ENCODE measurements at regions not wholly inside any gene's neighbourhood (a gene's known extent, or its start where the extent isn't known, plus 50 kb on each side); places are given as distances from the start of the nearest gene placed in this dataset.
"Not testable (repeated sequence)": the region's sequence is repeated elsewhere in the genome, so short reads cannot be mapped to it uniquely, and the experiment has no call there.

- Histone ChIP-seq H3K9me3 (no peaks in the 10 kb centered on the region), H3K36me3 (no peaks in the 10 kb centered on the region), H3K27me3 (no peaks in the 10 kb centered on the region), H3K4me3 (no peak overlapping the region), H3K4me1 (peaks cover 0 to 4% (median 0%) of the 10 kb centered on the region in 4 donors), H3K27ac (no peak overlapping the region)
- DNase-seq, result no peak
- no peak for TF ChIP-seq POLR2A (IDR thresholded peaks at IDR 0.05)
- no peak for TF ChIP-seq CTCF (IDR thresholded peaks at IDR 0.05)
Measured at GRCh38 chr3:90136456-90137191, 1029.2 kb downstream of the EPHA3 start.

- no peak for DNase-seq
- Histone ChIP-seq H3K27ac (no peak overlapping the region), H3K36me3 (no peaks in the 10 kb centered on the region), H3K4me3 (no peak overlapping the region), H3K27me3 (no peaks in the 10 kb centered on the region), H3K4me1 (no peaks in the 10 kb centered on the region), H3K9me3 (no peaks in the 10 kb centered on the region)
- TF ChIP-seq POLR2A (IDR thresholded peaks at IDR 0.05), result no peak
- TF ChIP-seq CTCF (IDR thresholded peaks at IDR 0.05), result no peak
Measured at GRCh38 chr3:90145094-90145860, 1037.9 kb downstream of the EPHA3 start.

GRCh38 chr3:90180096-90180495 is 1072.7 kb downstream of the EPHA3 start:
- Histone ChIP-seq H3K36me3 (no peaks in the 10 kb centered on the region), H3K9me3 (no peaks in the 10 kb centered on the region), H3K27me3 (no peaks in the 10 kb centered on the region), H3K27ac (no peak overlapping the region), H3K4me1 (no peaks in the 10 kb centered on the region), H3K4me3 (no peak overlapping the region)
- no peak for DNase-seq
- TF ChIP-seq POLR2A (IDR thresholded peaks at IDR 0.05) (no peak), CTCF (IDR thresholded peaks at IDR 0.05) (no peak)

- Histone ChIP-seq H3K27me3 (no peaks in the 10 kb centered on the region), H3K4me1 (no peaks in the 10 kb centered on the region), H3K27ac (no peak overlapping the region), H3K9me3 (no peaks in the 10 kb centered on the region), H3K36me3 (no peaks in the 10 kb centered on the region), H3K4me3 (no peak overlapping the region)
- DNase-seq, result no peak
- TF ChIP-seq CTCF (IDR thresholded peaks at IDR 0.05) (no peak), POLR2A (IDR thresholded peaks at IDR 0.05) (no peak)
Measured at GRCh38 chr3:90180543-90180942, 1073.1 kb downstream of the EPHA3 start.

- DNase-seq, result not testable (repeated sequence)
- peak overlapping the region in 2 of 4 donors; percentile 29 to 31 for H3K4me3 ChIP-seq
- peak in 3 of 6 experiments; percentile 16 to 41 (median 34) for TF ChIP-seq CTCF (IDR thresholded peaks at IDR 0.05)
Measured at GRCh38 chr3:90182291-90182976, 1075.0 kb downstream of the EPHA3 start.

More at GRCh38 chr3:90182291-90182976, 1075.0 kb downstream of the EPHA3 start:
- H3K9me3 ChIP-seq, H3K36me3 ChIP-seq, H3K27me3 ChIP-seq, H3K4me1 ChIP-seq, H3K27ac ChIP-seq: not testable (repeated sequence)

Measured in Peyer's patch (tissue), 4 donors.